ENCODE measurements at regions not wholly inside any gene's neighbourhood (a gene's known extent, or its start where the extent isn't known, plus 50 kb on each side); places are given as distances from the start of the nearest gene placed in this dataset.

DNA sequence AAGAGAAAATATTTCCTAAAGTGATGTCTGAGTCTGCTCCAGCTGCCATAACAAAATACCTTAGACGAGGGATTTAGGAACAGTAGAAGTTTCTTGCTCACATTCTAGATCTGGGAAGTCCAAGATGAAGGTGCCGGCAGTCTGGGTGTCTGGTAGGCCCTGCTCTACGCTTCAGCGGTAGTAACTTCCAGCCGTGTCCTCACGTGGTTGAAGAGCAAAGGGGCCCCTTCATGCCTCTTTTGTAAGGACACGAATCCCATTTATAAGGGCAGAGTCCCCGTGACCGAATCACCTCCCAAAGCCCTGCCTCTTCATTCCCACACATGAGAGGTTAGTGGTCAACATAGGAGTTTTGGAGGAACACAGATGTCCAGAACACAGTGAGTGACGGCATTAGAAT, 52.2 kb upstream of the INPP5A start:
- no peak for DNase-seq (ENCODE audit: low read depth)

GRCh38 chr10:132486539-132487121, 51.0 kb upstream of the INPP5A start:
- DNase-seq (ENCODE audit: low read depth): no peak

DNA sequence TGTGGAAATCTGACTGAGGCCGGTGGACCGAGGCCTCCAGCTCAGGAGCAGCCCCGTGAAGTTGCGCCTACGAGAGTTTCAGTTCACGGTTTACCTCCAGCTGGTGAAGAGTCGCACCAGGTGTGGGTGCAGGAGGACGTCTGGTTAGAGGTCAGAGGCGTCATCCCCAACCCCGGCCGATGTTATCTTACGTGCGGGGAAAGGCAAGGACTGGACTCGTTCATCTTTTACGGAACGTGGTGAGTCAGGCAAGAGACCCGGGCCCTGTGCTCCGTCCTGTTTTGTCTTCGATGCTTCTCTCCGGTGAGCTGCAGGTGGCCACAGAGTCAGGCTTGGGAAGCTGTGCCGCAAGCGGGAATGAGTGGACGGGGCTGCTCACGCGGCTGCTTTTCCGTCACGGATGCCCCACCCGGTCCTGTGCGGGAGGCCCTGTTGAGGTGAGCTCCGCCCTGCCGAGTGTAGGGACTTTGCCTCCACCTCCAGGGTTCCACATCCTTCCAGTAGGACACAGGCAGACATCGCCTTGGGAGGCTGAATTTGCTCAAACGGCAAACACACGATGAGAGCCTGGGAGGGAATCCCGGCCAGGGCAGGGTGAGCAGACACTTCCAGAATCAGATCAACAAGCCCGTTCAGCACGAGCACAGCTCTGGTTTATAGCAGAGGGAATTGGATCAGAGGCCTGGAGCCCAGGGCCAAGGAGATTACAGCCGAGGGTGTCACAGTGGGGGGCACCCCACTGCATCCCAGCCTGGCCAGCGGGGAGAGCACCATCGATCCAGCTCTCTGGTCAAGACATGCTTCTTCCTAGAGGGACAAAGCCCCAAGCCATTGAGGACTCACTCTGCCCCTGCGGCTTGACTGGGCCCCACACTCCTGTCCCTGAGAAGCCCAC, 50.1 kb upstream of the INPP5A start:
- DNase-seq (ENCODE audit: low read depth): no peak
